H9 (cell line): ENCODE measurements at regions not wholly inside any gene's neighbourhood (a gene's known extent, or its start where the extent isn't known, plus 50 kb on each side); places are given as distances from the start of the nearest gene placed in this dataset.
A peak's percentile ranks its signal among the peaks of the same experiment; 100 is the strongest.

ENCODE experiments used
- DNase-seq: peaks from one replicate; pipeline ENCODE4 v3.0.0-alpha.2; 2017
- H2AFZ ChIP-seq: one replicate; pipeline ENCODE4 v1.6.1; 2013; ENCODE audit warnings: mild to moderate bottlenecking, low read length, control low read depth, moderate library complexity
- H2AK5ac ChIP-seq: 2 replicates; pipeline ENCODE4 v1.6.1; 2013; ENCODE audit warnings: low read length, control low read depth, mixed read lengths; ENCODE audit not compliant: insufficient read length
- H2BK120ac ChIP-seq: one replicate; pipeline ENCODE4 v1.6.1; 2013; ENCODE audit warnings: low read depth, mild to moderate bottlenecking, low read length, control low read depth, inconsistent platforms; ENCODE audit not compliant: poor library complexity, severe bottlenecking
- H2BK12ac ChIP-seq: 2 replicates; pipeline ENCODE4 v1.6.1; 2013; ENCODE audit warnings: low read length, control low read depth, mixed read lengths, low read depth; ENCODE audit not compliant: insufficient read length
- H2BK15ac ChIP-seq: 2 replicates; pipeline ENCODE4 v1.6.1; 2013; ENCODE audit warnings: low read depth, low read length, control low read depth
- H2BK20ac ChIP-seq: one replicate; pipeline ENCODE4 v1.6.1; 2013; ENCODE audit warnings: low read depth, mild to moderate bottlenecking, low read length, control low read depth, inconsistent platforms; ENCODE audit not compliant: poor library complexity, severe bottlenecking
- H2BK5ac ChIP-seq: 2 replicates; pipeline ENCODE4 v1.6.1; 2013; ENCODE audit warnings: low read length, control low read depth, mixed read lengths; ENCODE audit not compliant: insufficient read length
- H3K14ac ChIP-seq: 2 replicates; pipeline ENCODE4 v1.6.1; 2013; ENCODE audit warnings: low read length, control low read depth; ENCODE audit not compliant: insufficient read depth
- H3K18ac ChIP-seq: 2 replicates; pipeline ENCODE4 v1.6.1; 2013; ENCODE audit warnings: low read depth, mild to moderate bottlenecking, mixed read lengths, low read length, control low read depth; ENCODE audit not compliant: insufficient read length
- H3K23ac ChIP-seq: 2 replicates; pipeline ENCODE4 v1.6.1; 2013; ENCODE audit warnings: low read length, control low read depth, mixed read lengths, low read depth; ENCODE audit not compliant: insufficient read length
- H3K23me2 ChIP-seq: 2 replicates; pipeline ENCODE4 v1.6.1; 2013; ENCODE audit warnings: low read depth, mild to moderate bottlenecking, mixed read lengths, low read length, control low read depth; ENCODE audit not compliant: insufficient read length, poor library complexity, severe bottlenecking
- H3K27ac ChIP-seq: 2 replicates; pipeline ENCODE4 v1.5.1; 2013; ENCODE audit warnings: low read length, control low read depth, mixed read lengths, low read depth; ENCODE audit not compliant: insufficient read length
- H3K27me3 ChIP-seq: 2 replicates; pipeline ENCODE4 v1.6.1; 2013; ENCODE audit warnings: low read length, control low read depth, inconsistent platforms; ENCODE audit not compliant: insufficient read depth
- H3K4ac ChIP-seq: 2 replicates; pipeline ENCODE4 v1.6.1; 2013; ENCODE audit warnings: low read depth, mild to moderate bottlenecking, control low read depth, inconsistent platforms, low read length, moderate library complexity
- H3K4me1 ChIP-seq: 2 replicates; pipeline ENCODE4 v1.6.1; 2013; ENCODE audit warnings: low read length, control low read depth, inconsistent platforms; ENCODE audit not compliant: insufficient read depth
- H3K4me2 ChIP-seq: 2 replicates; pipeline ENCODE4 v1.6.1; 2013; ENCODE audit warnings: low read length, control low read depth, mixed read lengths; ENCODE audit not compliant: insufficient read length, insufficient read depth
- H3K56ac ChIP-seq: 2 replicates; pipeline ENCODE4 v1.6.1; 2013; ENCODE audit warnings: low read depth, mild to moderate bottlenecking, mixed read lengths, low read length, control low read depth; ENCODE audit not compliant: insufficient read length
- H3K79me1 ChIP-seq: 2 replicates; pipeline ENCODE4 v1.6.1; 2013; ENCODE audit warnings: low read depth, mild to moderate bottlenecking, moderate library complexity, low read length, control low read depth, inconsistent platforms; ENCODE audit not compliant: insufficient read depth, poor library complexity, severe bottlenecking
- H3K79me2 ChIP-seq: 2 replicates; pipeline ENCODE4 v1.6.1; 2013; ENCODE audit warnings: low read length, control low read depth, inconsistent platforms; ENCODE audit not compliant: insufficient read depth
- H3K9ac ChIP-seq: 2 replicates; pipeline ENCODE4 v1.6.1; 2013; ENCODE audit warnings: low read length, control low read depth, mixed read lengths; ENCODE audit not compliant: insufficient read length; ENCODE audit errors: extremely low read depth
- H3K9me3 ChIP-seq: one replicate; pipeline ENCODE4 v1.6.1; 2013; ENCODE audit warnings: low read depth, low read length, inconsistent platforms; ENCODE audit not compliant: control insufficient read depth
- H3T11ph ChIP-seq: one replicate; pipeline ENCODE4 v1.6.1; 2013; ENCODE audit warnings: mild to moderate bottlenecking, low read length, control low read depth, inconsistent platforms
- H4K20me1 ChIP-seq: one replicate; pipeline ENCODE4 v1.6.1; 2013; ENCODE audit not compliant: control insufficient read depth, insufficient read length, insufficient read depth
- H4K5ac ChIP-seq: 2 replicates; pipeline ENCODE4 v1.6.1; 2013; ENCODE audit warnings: low read depth, mild to moderate bottlenecking, mixed read lengths, low read length, control low read depth; ENCODE audit not compliant: insufficient read length
- H4K8ac ChIP-seq: replicated peaks from 2 replicates; pipeline ENCODE4 v1.6.1; 2013; ENCODE audit warnings: low read length, control low read depth, mixed read lengths, low read depth; ENCODE audit not compliant: insufficient read length
- H4K91ac ChIP-seq: 2 replicates; pipeline ENCODE4 v1.6.1; 2013; ENCODE audit warnings: low read depth, mild to moderate bottlenecking, moderate library complexity, mixed read lengths, low read length, control low read depth; ENCODE audit not compliant: insufficient read length
- H3K27ac Mint-ChIP-seq, 3 experiments: 2 replicates in 2 of 3; 3 replicates in 1 of 3; pipeline ENCODE4 v1.8.0; 2020 to 2021; ENCODE audit warnings: mixed read lengths in 3 of 3, mild to moderate bottlenecking in 1 of 3, moderate library complexity in 1 of 3
- H3K27me3 Mint-ChIP-seq: 2 replicates; pipeline ENCODE4 v1.8.0; 2021; ENCODE audit warnings: low read depth, mild to moderate bottlenecking, moderate library complexity, mixed read lengths
- H3K36me3 Mint-ChIP-seq, 3 experiments: 2 replicates in 2 of 3; 3 replicates in 1 of 3; pipeline ENCODE4 v1.8.0; 2020 to 2021; ENCODE audit warnings: low read depth in 3 of 3, mixed read lengths in 3 of 3; ENCODE audit not compliant: insufficient read depth in 1 of 3
- H3K4me1 Mint-ChIP-seq, 2 experiments: 2 replicates each; pipeline ENCODE4 v1.8.0; 2020; ENCODE audit warnings: mixed read lengths in 2 of 2
- H3K4me3 Mint-ChIP-seq, 2 experiments: 2 replicates in 1 of 2; 3 replicates in 1 of 2; pipeline ENCODE4 v1.8.0; 2020 to 2021; ENCODE audit warnings: mild to moderate bottlenecking in 2 of 2, mixed read lengths in 2 of 2, moderate library complexity in 1 of 2
- H3K9me3 Mint-ChIP-seq, 2 experiments: 2 replicates in 1 of 2; 3 replicates in 1 of 2; pipeline ENCODE4 v1.8.0; 2020; ENCODE audit warnings: mild to moderate bottlenecking in 2 of 2, mixed read lengths in 2 of 2, moderate library complexity in 1 of 2
- CTCF ChIP-seq: fragments of 200-600 bp; sonication (generic); conservative IDR thresholded peaks from 3 replicates; pipeline ENCODE4 v1.8.0; 2021; ENCODE audit warnings: antibody characterized with exemption, mild to moderate bottlenecking
- WGBS: extraction: QIAGEN DNeasy Blood & Tissue Kit; methylation state at CpG from one replicate; pipeline ENCODE4 v1.1.7; 2013; ENCODE audit warnings: missing lambda C conversion rate, low lambda C conversion rate, mixed read lengths; ENCODE audit not compliant: insufficient read length; ENCODE audit errors: extremely low coverage; 5-methylcytosine and 5-hydroxymethylcytosine counted together

DNA sequence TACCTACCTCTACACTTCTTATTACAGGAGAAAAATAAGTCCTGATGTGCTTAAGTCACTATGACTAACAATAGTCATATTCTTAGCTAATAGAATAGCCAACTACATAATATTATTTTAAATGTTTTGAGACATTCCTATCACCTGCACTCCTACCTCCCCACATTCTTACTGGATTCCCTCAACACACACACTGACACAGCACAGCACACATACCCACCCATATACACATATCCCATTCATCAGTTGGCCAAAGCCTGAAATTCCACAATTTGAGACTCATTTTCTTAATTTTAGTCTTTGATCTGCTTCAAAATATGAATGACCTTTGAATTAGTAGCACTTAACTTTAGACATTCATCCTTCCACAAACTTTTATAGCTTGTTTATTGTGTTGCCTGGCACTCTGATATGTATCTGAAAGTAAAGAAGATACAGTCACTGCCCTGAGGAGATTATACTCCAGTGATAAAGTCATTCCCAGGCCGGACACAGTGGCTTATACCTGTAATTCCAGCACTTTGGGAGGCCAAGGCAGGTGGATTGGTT lies 168.3 kb upstream of the RASA1 start:
- no peak for TF ChIP-seq CTCF
- H3K36me3 Mint-ChIP-seq = no peaks in the 10 kb centered on the region
- H3K4me3 Mint-ChIP-seq = no peak overlapping the region
- no peak overlapping the region for H3K9ac ChIP-seq
- H3K27me3 ChIP-seq = no peaks in the 10 kb centered on the region
- H4K20me1 ChIP-seq = no peaks in the 10 kb centered on the region
- no peak overlapping the region for H3K4me2 ChIP-seq
- H3K4me1 Mint-ChIP-seq = no peaks in the 10 kb centered on the region
- H4K91ac ChIP-seq = no peak overlapping the region
- H3K14ac ChIP-seq = no peak overlapping the region
- no peak overlapping the region for H4K8ac ChIP-seq
- no peak overlapping the region for H2BK120ac ChIP-seq
- H3K27me3 Mint-ChIP-seq = no peaks in the 10 kb centered on the region
- H3K23ac ChIP-seq = no peak overlapping the region
- H3K79me2 ChIP-seq = no peaks in the 10 kb centered on the region
- no peaks in the 10 kb centered on the region for H3K9me3 Mint-ChIP-seq
- H3K27ac ChIP-seq = no peak overlapping the region
- H3T11ph ChIP-seq = no peak overlapping the region
- no peak overlapping the region for H2AK5ac ChIP-seq
- H2BK12ac ChIP-seq = no peak overlapping the region
- no peak overlapping the region for H2BK5ac ChIP-seq
- no peak overlapping the region for H3K56ac ChIP-seq
- H3K27ac Mint-ChIP-seq = peak overlapping the region in 1 of 3 experiments; percentile 13; a peak in 1 of 7 replicates
- no peak overlapping the region for H2BK15ac ChIP-seq
- H3K23me2 ChIP-seq = no peaks in the 10 kb centered on the region
- H2AFZ ChIP-seq = no peak overlapping the region
- no peak overlapping the region for H3K18ac ChIP-seq
- no peak for DNase-seq
- no CpG with 5 or more reads among the region's 1 CpG for WGBS
- no peaks in the 10 kb centered on the region for H3K9me3 ChIP-seq
- no peaks in the 10 kb centered on the region for H3K4me1 ChIP-seq
- no peaks in the 10 kb centered on the region for H3K79me1 ChIP-seq
- H3K4ac ChIP-seq = no peak overlapping the region
- H2BK20ac ChIP-seq = no peak overlapping the region
- H4K5ac ChIP-seq = no peak overlapping the region
